BLaER1 (cell line): ENCODE measurements at regions not wholly inside any gene's neighbourhood (a gene's known extent, or its start where the extent isn't known, plus 50 kb on each side); places are given as distances from the start of the nearest gene placed in this dataset.
"Not testable (repeated sequence)": the region's sequence is repeated elsewhere in the genome, so short reads cannot be mapped to it uniquely, and the experiment has no call there.

ENCODE experiments used
- H3K27ac ChIP-seq: shearing (Covaris generic); formaldehyde crosslinking; 2 replicates; pipeline ENCODE4 v1.8.1; 2022
- H3K27me3 ChIP-seq: shearing (Covaris generic); formaldehyde crosslinking; 2 replicates; pipeline ENCODE4 v1.8.1; 2022
- H3K36me3 ChIP-seq: shearing (Covaris generic); formaldehyde crosslinking; 2 replicates; pipeline ENCODE4 v1.8.1; 2022
- H3K4me1 ChIP-seq: shearing (Covaris generic); formaldehyde crosslinking; 2 replicates; pipeline ENCODE4 v1.8.1; 2022
- H3K4me2 ChIP-seq: shearing (Covaris generic); formaldehyde crosslinking; 2 replicates; pipeline ENCODE4 v1.8.1; 2022
- H3K4me3 ChIP-seq: shearing (Covaris generic); formaldehyde crosslinking; 2 replicates; pipeline ENCODE4 v1.8.1; 2022
- H3K9ac ChIP-seq: shearing (Covaris generic); formaldehyde crosslinking; 2 replicates; pipeline ENCODE4 v1.8.1; 2022
- H3K9me3 ChIP-seq: shearing (Covaris generic); formaldehyde crosslinking; 2 replicates; pipeline ENCODE4 v1.8.1; 2022
- H4K20me1 ChIP-seq: shearing (Covaris generic); formaldehyde crosslinking; 2 replicates; pipeline ENCODE4 v1.8.1; 2022
- Cebpa-rat ChIP-seq: shearing (Covaris generic); IDR thresholded peaks from 2 replicates; pipeline ENCODE4 v1.8.1; 2022

- H3K36me3 ChIP-seq, result no peaks in the 10 kb centered on the region
- no peaks in the 10 kb centered on the region for H3K9me3 ChIP-seq
- no peak for TF ChIP-seq Cebpa-rat
- H3K4me3 ChIP-seq, result no peak overlapping the region
- no peak overlapping the region for H3K4me2 ChIP-seq
- no peak overlapping the region for H3K27ac ChIP-seq
- H3K27me3 ChIP-seq, result no peaks in the 10 kb centered on the region
- no peaks in the 10 kb centered on the region for H4K20me1 ChIP-seq
- no peaks in the 10 kb centered on the region for H3K4me1 ChIP-seq
- H3K9ac ChIP-seq, result no peak overlapping the region
Measured at GRCh38 chr13:79860791-79861190, 379.8 kb downstream of the NDFIP2 start.

- no peaks in the 10 kb centered on the region for H3K4me1 ChIP-seq
- H3K27ac ChIP-seq, result no peak overlapping the region
- H3K9me3 ChIP-seq, result no peaks in the 10 kb centered on the region
- H3K9ac ChIP-seq, result no peak overlapping the region
- H3K4me3 ChIP-seq, result no peak overlapping the region
- no peak for TF ChIP-seq Cebpa-rat
- no peaks in the 10 kb centered on the region for H3K27me3 ChIP-seq
- H3K36me3 ChIP-seq, result no peaks in the 10 kb centered on the region
- H3K4me2 ChIP-seq, result no peak overlapping the region
- no peaks in the 10 kb centered on the region for H4K20me1 ChIP-seq
Measured at GRCh38 chr13:79859756-79860155, 378.8 kb downstream of the NDFIP2 start.

- TF ChIP-seq Cebpa-rat, result no peak
- H3K27me3 ChIP-seq, result no peaks in the 10 kb centered on the region
- H3K4me1 ChIP-seq, result no peaks in the 10 kb centered on the region
- no peak overlapping the region for H3K9ac ChIP-seq
- no peaks in the 10 kb centered on the region for H3K36me3 ChIP-seq
- H3K27ac ChIP-seq, result no peak overlapping the region
- no peaks in the 10 kb centered on the region for H4K20me1 ChIP-seq
- no peaks in the 10 kb centered on the region for H3K9me3 ChIP-seq
- no peak overlapping the region for H3K4me2 ChIP-seq
- H3K4me3 ChIP-seq, result no peak overlapping the region
Measured at GRCh38 chr13:79853251-79853650, 372.3 kb downstream of the NDFIP2 start.

GRCh38 chr13:79851318-79851717, 370.4 kb downstream of the NDFIP2 start:
- no peak for TF ChIP-seq Cebpa-rat
- Histone ChIP-seq H3K27ac (no peak overlapping the region), H3K4me2 (no peak overlapping the region), H3K36me3 (no peaks in the 10 kb centered on the region), H3K4me3 (no peak overlapping the region), H4K20me1 (no peaks in the 10 kb centered on the region), H3K9ac (no peak overlapping the region), H3K9me3 (no peaks in the 10 kb centered on the region), H3K27me3 (no peaks in the 10 kb centered on the region), H3K4me1 (no peaks in the 10 kb centered on the region)

GRCh38 chr13:79847882-79848592, 367.1 kb downstream of the NDFIP2 start:
- no peaks in the 10 kb centered on the region for H3K36me3 ChIP-seq
- no peak overlapping the region for H3K27ac ChIP-seq
- H3K9me3 ChIP-seq, result no peaks in the 10 kb centered on the region

GRCh38 chr13:79846386-79846785, 365.4 kb downstream of the NDFIP2 start:
- Histone ChIP-seq H3K27ac (no peak overlapping the region), H3K36me3 (no peaks in the 10 kb centered on the region), H3K27me3 (no peaks in the 10 kb centered on the region), H3K4me2 (no peak overlapping the region), H3K9ac (no peak overlapping the region), H3K4me3 (no peak overlapping the region), H3K4me1 (no peaks in the 10 kb centered on the region), H4K20me1 (no peaks in the 10 kb centered on the region), H3K9me3 (no peaks in the 10 kb centered on the region)
- no peak for TF ChIP-seq Cebpa-rat

More at GRCh38 chr13:79847882-79848592, 367.1 kb downstream of the NDFIP2 start:
- H3K4me3 ChIP-seq, result no peak overlapping the region
- no peaks in the 10 kb centered on the region for H3K4me1 ChIP-seq
- TF ChIP-seq Cebpa-rat, result no peak
- no peak overlapping the region for H3K9ac ChIP-seq
- no peak overlapping the region for H3K4me2 ChIP-seq
- H4K20me1 ChIP-seq, result no peaks in the 10 kb centered on the region
- H3K27me3 ChIP-seq, result no peaks in the 10 kb centered on the region

GRCh38 chr13:79837741-79838450, 356.9 kb downstream of the NDFIP2 start:
- no peak for TF ChIP-seq Cebpa-rat
- 0 out of 2 replicates have a peak, but pooled peaks cover 3% of the 10 kb centered on the region for H3K9me3 ChIP-seq
- H3K27me3 ChIP-seq, result no peaks in the 10 kb centered on the region
- no peak overlapping the region for H3K4me2 ChIP-seq
- no peak overlapping the region for H3K4me3 ChIP-seq
- no peaks in the 10 kb centered on the region for H4K20me1 ChIP-seq
- no peak overlapping the region for H3K9ac ChIP-seq
- no peaks in the 10 kb centered on the region for H3K4me1 ChIP-seq
- H3K27ac ChIP-seq, result no peak overlapping the region
- H3K36me3 ChIP-seq, result no peaks in the 10 kb centered on the region

GRCh38 chr13:79836121-79836520, 355.2 kb downstream of the NDFIP2 start:
- not testable (repeated sequence) for H3K36me3 ChIP-seq, H3K4me1 ChIP-seq, H3K9ac ChIP-seq, H3K4me2 ChIP-seq, H4K20me1 ChIP-seq, H3K27ac ChIP-seq, H3K27me3 ChIP-seq, H3K4me3 ChIP-seq, H3K9me3 ChIP-seq

GRCh38 chr13:79834876-79835275, 353.9 kb downstream of the NDFIP2 start:
- Histone ChIP-seq H3K4me1 (no peaks in the 10 kb centered on the region), H3K27me3 (no peaks in the 10 kb centered on the region), H3K4me2 (no peak overlapping the region), H3K27ac (no peak overlapping the region), H4K20me1 (no peaks in the 10 kb centered on the region), H3K4me3 (no peak overlapping the region), H3K9ac (no peak overlapping the region), H3K9me3 (0 out of 2 replicates have a peak, but pooled peaks cover 3% of the 10 kb centered on the region), H3K36me3 (no peaks in the 10 kb centered on the region)
- TF ChIP-seq Cebpa-rat, result no peak

GRCh38 chr13:79833991-79834390, 353.0 kb downstream of the NDFIP2 start:
- Histone ChIP-seq H3K36me3 (no peaks in the 10 kb centered on the region), H3K9me3 (0 out of 2 replicates have a peak, but pooled peaks cover 1% of the 10 kb centered on the region), H3K9ac (no peak overlapping the region), H3K27ac (no peak overlapping the region), H3K4me2 (no peak overlapping the region), H3K4me1 (no peaks in the 10 kb centered on the region), H3K27me3 (no peaks in the 10 kb centered on the region), H3K4me3 (no peak overlapping the region), H4K20me1 (no peaks in the 10 kb centered on the region)
- TF ChIP-seq Cebpa-rat, result no peak
